ENCODE measurements at regions not wholly inside any gene's neighbourhood (a gene's known extent, or its start where the extent isn't known, plus 50 kb on each side); places are given as distances from the start of the nearest gene placed in this dataset.

DNA sequence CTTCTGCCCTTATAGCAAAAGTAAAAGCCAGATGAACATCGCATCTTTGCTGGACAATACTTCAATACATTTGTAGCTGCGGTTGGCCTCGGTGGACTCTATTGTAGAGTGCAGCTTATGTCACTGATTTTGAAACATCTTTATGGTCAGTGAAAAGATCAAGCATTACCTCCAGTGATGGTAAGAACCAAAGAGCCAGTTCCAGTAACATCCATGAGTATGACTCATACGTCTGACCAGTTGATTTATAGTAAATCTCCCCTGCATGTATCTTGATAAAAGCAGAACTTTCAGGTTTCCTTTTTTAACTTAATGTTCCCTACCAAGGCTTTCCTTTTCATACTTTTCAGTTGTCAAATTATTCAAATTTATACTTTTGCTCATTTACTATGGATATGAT is 119.2 kb upstream of the HNRNPA3 start:
- TF ChIP-seq, protein P1, sequence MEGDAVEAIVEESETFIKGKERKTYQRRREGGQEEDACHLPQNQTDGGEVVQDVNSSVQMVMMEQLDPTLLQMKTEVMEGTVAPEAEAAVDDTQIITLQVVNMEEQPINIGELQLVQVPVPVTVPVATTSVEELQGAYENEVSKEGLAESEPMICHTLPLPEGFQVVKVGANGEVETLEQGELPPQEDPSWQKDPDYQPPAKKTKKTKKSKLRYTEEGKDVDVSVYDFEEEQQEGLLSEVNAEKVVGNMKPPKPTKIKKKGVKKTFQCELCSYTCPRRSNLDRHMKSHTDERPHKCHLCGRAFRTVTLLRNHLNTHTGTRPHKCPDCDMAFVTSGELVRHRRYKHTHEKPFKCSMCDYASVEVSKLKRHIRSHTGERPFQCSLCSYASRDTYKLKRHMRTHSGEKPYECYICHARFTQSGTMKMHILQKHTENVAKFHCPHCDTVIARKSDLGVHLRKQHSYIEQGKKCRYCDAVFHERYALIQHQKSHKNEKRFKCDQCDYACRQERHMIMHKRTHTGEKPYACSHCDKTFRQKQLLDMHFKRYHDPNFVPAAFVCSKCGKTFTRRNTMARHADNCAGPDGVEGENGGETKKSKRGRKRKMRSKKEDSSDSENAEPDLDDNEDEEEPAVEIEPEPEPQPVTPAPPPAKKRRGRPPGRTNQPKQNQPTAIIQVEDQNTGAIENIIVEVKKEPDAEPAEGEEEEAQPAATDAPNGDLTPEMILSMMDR (IDR thresholded peaks at IDR 0.05; ENCODE audit: unreplicated experiment) = no peak
- H3K4me1 Mint-ChIP-seq = peaks cover 7% of the 10 kb centered on the region

DNA sequence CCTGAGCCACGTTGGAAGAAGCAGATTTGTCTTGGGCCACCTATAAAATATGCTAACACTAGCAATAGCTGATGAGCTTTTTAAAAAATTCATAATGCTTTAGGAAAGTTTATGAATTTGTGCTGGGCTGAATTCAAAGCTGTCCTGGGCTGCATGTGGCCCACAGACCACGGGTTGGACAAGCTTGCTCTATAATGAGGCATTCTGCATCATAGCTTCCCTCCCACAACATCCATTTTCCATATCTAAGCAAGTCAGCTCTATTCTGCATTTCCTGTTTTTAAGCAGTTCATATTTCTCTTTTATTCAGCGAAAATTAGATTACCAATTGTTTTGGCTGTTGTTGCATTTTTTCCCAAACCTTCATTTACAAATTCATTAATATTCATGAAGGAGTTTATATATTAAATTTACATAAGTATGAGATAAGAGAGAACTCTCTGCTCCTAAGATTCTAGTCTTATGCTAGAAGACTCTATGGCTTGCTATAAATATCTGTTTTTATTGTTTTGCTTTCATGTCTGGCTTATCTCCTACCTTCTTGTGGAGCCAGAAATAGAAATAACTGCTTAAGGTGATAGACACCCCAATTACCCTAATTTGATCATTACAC is 114.5 kb upstream of the HNRNPA3 start:
- peaks cover 2% of the 10 kb centered on the region for H3K36me3 Mint-ChIP-seq
- DNase-seq (ENCODE audit: low spot score in 2 of 2, unreplicated experiment in 2 of 2) = no peak
- TF ChIP-seq, protein P1 (IDR thresholded peaks at IDR 0.05; ENCODE audit: unreplicated experiment) = no peak
- H3K4me1 Mint-ChIP-seq = peaks cover 7% of the 10 kb centered on the region
- peaks cover 16% of the 10 kb centered on the region for H3K9me3 Mint-ChIP-seq
- H3K4me3 Mint-ChIP-seq = no peak overlapping the region
- H3K27me3 Mint-ChIP-seq (ENCODE audit: low read depth) = no peaks in the 10 kb centered on the region
- H3K27ac Mint-ChIP-seq = no peak overlapping the region

More for the DNA sequence above, 119.2 kb upstream of the HNRNPA3 start:
- Mint-ChIP-seq H3K4me3 (no peak overlapping the region), H3K27ac (no peak overlapping the region), H3K9me3 (peaks cover 4% of the 10 kb centered on the region), H3K36me3 (no peaks in the 10 kb centered on the region), H3K27me3 (ENCODE audit: low read depth) (peaks cover 3% of the 10 kb centered on the region)
- DNase-seq (ENCODE audit: low spot score in 2 of 2, unreplicated experiment in 2 of 2) = no peak

DNA sequence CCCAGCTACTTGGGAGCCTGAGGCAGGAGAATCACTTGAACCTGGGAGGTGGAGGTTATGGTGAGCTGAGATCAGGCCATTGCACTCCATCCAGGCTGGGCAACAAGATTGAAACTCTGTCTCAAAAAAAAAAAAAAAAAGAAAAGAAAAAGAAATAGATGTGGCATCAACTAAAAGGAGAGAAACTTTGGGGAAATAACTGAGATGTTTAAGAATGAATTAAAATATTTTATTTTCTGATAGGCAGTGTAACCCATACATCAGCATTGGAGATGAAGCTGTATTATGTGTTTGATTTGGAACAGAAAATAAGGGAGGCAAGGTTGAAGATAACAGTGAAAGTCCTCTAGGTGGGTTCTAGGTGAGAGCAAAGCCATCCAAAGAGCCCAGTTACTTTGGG is 110.7 kb upstream of the HNRNPA3 start:
- H3K9me3 Mint-ChIP-seq = peaks cover 18% of the 10 kb centered on the region
- peaks cover 3% of the 10 kb centered on the region for H3K36me3 Mint-ChIP-seq
- no peak overlapping the region for H3K27ac Mint-ChIP-seq
- H3K4me3 Mint-ChIP-seq = no peak overlapping the region
- TF ChIP-seq, protein P1 (IDR thresholded peaks at IDR 0.05; ENCODE audit: unreplicated experiment) = no peak
- DNase-seq (ENCODE audit: low spot score in 2 of 2, unreplicated experiment in 2 of 2) = no peak
- no peaks in the 10 kb centered on the region for H3K4me1 Mint-ChIP-seq
- H3K27me3 Mint-ChIP-seq (ENCODE audit: low read depth) = no peaks in the 10 kb centered on the region

DNA sequence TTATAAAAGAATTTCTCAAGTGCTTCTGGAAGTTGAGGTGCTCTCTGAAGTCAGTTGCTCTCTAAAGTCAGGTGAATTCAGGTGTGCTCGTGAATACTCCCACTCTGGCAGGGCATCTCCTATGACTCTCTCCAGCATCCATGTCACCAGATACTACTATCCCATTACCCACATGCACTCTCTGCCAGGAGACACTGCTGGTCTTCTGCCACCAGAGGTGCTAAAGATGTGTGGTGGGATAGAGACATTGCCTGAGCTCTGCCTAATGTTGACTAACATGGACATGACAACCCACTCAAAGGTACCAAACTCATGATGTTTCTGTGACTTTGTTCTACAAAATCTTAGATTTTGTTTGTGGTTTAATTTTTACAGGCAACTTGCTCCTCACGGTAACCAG is 106.4 kb upstream of the HNRNPA3 start:
- Mint-ChIP-seq H3K36me3 (peaks cover 3% of the 10 kb centered on the region), H3K4me3 (no peak overlapping the region), H3K27ac (no peak overlapping the region), H3K27me3 (ENCODE audit: low read depth) (no peaks in the 10 kb centered on the region), H3K4me1 (no peaks in the 10 kb centered on the region), H3K9me3 (peaks cover 26% of the 10 kb centered on the region)
- DNase-seq (ENCODE audit: low spot score in 2 of 2, unreplicated experiment in 2 of 2) = no peak
- TF ChIP-seq, protein P1 (IDR thresholded peaks at IDR 0.05; ENCODE audit: unreplicated experiment) = no peak

DNA sequence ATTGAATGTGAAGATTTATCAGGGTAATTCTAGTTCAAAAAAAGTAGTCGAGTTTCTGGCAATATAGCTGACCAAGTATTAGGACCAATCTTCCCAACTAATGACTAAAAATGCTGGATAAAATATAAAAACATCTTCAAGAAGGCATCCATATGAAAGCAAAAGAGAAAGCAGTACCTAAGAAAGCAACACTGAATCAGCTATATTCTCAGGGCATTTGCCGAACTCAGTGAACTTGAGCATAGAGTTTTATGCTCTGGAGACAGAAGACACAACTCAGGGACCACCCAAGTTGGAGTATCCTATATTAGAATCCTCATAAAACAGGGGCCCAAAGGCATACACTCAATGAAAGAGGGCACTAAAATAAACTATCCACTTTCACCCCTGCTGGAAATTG is 103.7 kb upstream of the HNRNPA3 start:
- no peaks in the 10 kb centered on the region for H3K36me3 Mint-ChIP-seq
- no peaks in the 10 kb centered on the region for H3K27me3 Mint-ChIP-seq (ENCODE audit: low read depth)
- peaks cover 9% of the 10 kb centered on the region for H3K9me3 Mint-ChIP-seq
- no peak overlapping the region for H3K27ac Mint-ChIP-seq
- H3K4me1 Mint-ChIP-seq = peaks cover 3% of the 10 kb centered on the region
- TF ChIP-seq, protein P1 (IDR thresholded peaks at IDR 0.05; ENCODE audit: unreplicated experiment) = no peak
- no peak for DNase-seq (ENCODE audit: low spot score in 2 of 2, unreplicated experiment in 2 of 2)
- H3K4me3 Mint-ChIP-seq = no peak overlapping the region

DNA sequence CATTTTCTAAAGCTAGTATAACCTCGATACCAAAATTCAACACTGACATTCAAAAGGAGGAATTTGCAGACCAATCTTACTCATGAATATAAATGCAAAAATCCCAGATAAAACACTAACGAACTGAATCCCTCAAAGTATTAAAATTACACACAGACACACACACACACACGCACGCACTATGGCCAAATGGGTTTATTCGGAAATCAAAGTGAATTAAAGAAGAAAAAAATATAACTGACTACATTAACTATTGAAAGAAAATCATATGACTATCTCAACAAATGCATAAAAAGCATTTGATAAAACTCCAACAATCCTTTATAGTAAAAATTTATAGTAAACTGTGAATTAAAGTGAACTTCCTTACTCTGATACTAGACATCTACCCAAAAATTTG is 97.9 kb upstream of the HNRNPA3 start:
- H3K27ac Mint-ChIP-seq = no peak overlapping the region
- TF ChIP-seq, protein P1 (IDR thresholded peaks at IDR 0.05; ENCODE audit: unreplicated experiment) = no peak
- H3K4me3 Mint-ChIP-seq = no peak overlapping the region
- H3K27me3 Mint-ChIP-seq (ENCODE audit: low read depth) = no peaks in the 10 kb centered on the region
- H3K9me3 Mint-ChIP-seq = no peaks in the 10 kb centered on the region
- peaks cover 18% of the 10 kb centered on the region for H3K4me1 Mint-ChIP-seq
- no peaks in the 10 kb centered on the region for H3K36me3 Mint-ChIP-seq
- no peak for DNase-seq (ENCODE audit: low spot score in 2 of 2, unreplicated experiment in 2 of 2)
